Cardiac muscle cell (in vitro differentiated cells and primary cell): ENCODE measurements at regions not wholly inside any gene's neighbourhood (a gene's known extent, or its start where the extent isn't known, plus 50 kb on each side); places are given as distances from the start of the nearest gene placed in this dataset.
"Not testable (repeated sequence)": the region's sequence is repeated elsewhere in the genome, so short reads cannot be mapped to it uniquely, and the experiment has no call there.

ENCODE experiments used
- DNase-seq, 2 donors: peaks; one replicate each; pipeline versions ENCODE4 v3.0.0 to v3.0.0-alpha.2; 2010 to 2017; ENCODE audit warnings: low read depth in 1 of 2, low spot score in 1 of 2
- H3K27ac ChIP-seq: fragments of 200-600 bp; sonication (generic); 2 replicates; pipeline ENCODE4 v1.5.1; 2016
- H3K27me3 ChIP-seq: fragments of 200-600 bp; sonication (generic); 2 replicates; pipeline ENCODE4 v1.6.0; 2016; ENCODE audit warnings: control low read depth
- H3K36me3 ChIP-seq: fragments of 200-600 bp; sonication (generic); 2 replicates; pipeline ENCODE4 v1.5.1; 2016; ENCODE audit warnings: control low read depth
- H3K4me1 ChIP-seq: fragments of 200-600 bp; sonication (generic); 2 replicates; pipeline ENCODE4 v1.8.1; 2017; ENCODE audit warnings: low read depth, mild to moderate bottlenecking, mixed run types
- H3K4me3 ChIP-seq: fragments of 200-600 bp; sonication (generic); 2 replicates; pipeline ENCODE4 v1.5.1; 2016; ENCODE audit warnings: mild to moderate bottlenecking
- H3K9me3 ChIP-seq: fragments of 200-600 bp; sonication (generic); 2 replicates; pipeline ENCODE4 v1.5.1; 2017; ENCODE audit warnings: low read depth, mild to moderate bottlenecking, control low read depth
- TF ChIP-seq, protein P1 (sequence below): IDR thresholded peaks from 2 replicates; pipeline ENCODE4 v1.5.1; 2012; ENCODE audit warnings: low read depth, mild to moderate bottlenecking, low read length

DNA sequence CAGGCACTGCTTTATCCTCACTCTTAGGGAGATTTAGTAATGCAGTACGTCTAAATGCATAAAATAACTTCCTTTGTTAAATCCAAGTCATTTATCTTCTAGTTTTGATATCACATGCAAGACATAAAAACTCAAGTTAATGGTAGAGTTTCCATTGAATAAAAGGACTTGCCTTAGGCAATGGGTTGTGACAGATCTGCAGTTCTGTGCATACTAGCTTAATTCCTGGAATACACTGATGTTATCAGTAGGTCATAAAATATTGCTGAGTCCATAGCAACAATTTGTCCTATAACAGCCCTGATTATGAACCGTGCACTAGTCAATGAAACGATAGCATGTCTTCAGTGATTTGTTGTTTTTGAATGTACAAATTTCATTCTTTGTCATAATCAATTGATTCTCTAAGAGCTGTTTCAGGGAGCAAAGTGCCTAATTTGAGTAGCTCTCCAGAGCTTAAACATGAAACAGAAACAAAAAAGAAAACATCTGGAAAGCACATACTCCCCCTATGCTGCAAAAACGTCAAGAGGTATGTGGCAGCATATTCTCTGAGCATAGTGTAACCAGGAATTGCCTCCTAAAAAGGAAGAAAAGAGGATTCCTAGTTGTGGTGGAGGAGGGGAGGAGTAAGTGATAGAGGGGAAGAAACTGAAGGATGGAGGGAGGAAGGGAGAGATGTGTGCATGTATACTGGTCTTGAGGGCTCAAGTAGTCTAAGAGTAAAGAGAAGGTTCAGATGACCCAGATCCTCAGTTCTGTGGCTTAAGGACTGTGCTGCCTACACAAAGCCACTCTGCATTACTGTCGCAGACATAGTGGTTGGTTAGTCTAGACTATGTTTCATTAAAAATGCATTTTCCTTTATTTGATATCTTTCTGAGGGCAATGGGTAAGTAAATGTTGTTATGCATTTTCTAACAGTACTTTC is 589.2 kb downstream of the PRR16 start:
- Histone ChIP-seq H3K36me3 (no peaks in the 10 kb centered on the region), H3K9me3 (no peaks in the 10 kb centered on the region), H3K4me1 (no peaks in the 10 kb centered on the region), H3K27ac (no peak overlapping the region), H3K27me3 (no peaks in the 10 kb centered on the region), H3K4me3 (no peak overlapping the region)
- no peak for DNase-seq
- TF ChIP-seq, protein P1, sequence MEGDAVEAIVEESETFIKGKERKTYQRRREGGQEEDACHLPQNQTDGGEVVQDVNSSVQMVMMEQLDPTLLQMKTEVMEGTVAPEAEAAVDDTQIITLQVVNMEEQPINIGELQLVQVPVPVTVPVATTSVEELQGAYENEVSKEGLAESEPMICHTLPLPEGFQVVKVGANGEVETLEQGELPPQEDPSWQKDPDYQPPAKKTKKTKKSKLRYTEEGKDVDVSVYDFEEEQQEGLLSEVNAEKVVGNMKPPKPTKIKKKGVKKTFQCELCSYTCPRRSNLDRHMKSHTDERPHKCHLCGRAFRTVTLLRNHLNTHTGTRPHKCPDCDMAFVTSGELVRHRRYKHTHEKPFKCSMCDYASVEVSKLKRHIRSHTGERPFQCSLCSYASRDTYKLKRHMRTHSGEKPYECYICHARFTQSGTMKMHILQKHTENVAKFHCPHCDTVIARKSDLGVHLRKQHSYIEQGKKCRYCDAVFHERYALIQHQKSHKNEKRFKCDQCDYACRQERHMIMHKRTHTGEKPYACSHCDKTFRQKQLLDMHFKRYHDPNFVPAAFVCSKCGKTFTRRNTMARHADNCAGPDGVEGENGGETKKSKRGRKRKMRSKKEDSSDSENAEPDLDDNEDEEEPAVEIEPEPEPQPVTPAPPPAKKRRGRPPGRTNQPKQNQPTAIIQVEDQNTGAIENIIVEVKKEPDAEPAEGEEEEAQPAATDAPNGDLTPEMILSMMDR, result no peak

DNA sequence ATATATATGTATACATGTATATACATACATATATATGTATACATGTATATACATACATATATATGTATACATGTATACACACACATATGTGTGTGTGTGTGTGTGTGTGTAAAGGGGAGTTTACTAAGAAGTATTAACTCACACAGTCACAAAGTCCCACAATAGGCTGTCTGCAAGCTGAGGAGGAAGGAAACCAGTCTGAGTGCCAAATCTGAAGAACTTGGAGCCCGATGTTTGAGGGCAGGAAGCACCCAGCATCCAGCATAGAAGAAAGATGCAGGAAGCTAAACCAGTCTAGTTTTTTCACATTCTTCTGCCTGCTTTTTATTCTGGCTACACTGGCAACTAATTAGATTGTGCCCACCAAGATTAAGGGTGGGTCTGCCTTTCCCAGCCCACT is 591.5 kb downstream of the PRR16 start:
- Histone ChIP-seq H3K27me3 (no peaks in the 10 kb centered on the region), H3K27ac (no peak overlapping the region), H3K9me3 (no peaks in the 10 kb centered on the region), H3K4me3 (no peak overlapping the region), H3K4me1 (no peaks in the 10 kb centered on the region), H3K36me3 (no peaks in the 10 kb centered on the region)
- TF ChIP-seq, protein P1, result no peak
- DNase-seq, result no peak

DNA sequence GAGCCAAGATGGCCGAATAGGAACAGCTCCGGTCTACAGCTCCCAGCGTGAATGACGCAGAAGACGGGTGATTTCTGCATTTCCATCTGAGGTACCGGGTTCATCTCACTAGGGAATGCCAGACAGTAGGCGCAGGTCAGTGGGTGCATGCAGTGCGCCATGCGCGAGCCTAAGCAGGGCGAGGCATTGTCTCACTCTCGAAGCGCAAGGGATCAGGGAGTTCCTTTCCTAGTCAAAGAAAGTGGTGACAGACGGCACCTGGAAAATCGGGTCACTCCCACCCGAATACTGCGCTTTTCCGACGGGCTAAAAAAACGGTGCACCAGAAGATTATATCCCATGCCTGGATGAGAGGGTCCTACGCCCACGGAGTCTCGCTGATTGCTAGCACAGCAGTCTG is 600.1 kb downstream of the PRR16 start:
- not testable (repeated sequence) for H3K36me3 ChIP-seq, H3K27me3 ChIP-seq, DNase-seq, H3K9me3 ChIP-seq, H3K4me1 ChIP-seq, H3K27ac ChIP-seq, H3K4me3 ChIP-seq

DNA sequence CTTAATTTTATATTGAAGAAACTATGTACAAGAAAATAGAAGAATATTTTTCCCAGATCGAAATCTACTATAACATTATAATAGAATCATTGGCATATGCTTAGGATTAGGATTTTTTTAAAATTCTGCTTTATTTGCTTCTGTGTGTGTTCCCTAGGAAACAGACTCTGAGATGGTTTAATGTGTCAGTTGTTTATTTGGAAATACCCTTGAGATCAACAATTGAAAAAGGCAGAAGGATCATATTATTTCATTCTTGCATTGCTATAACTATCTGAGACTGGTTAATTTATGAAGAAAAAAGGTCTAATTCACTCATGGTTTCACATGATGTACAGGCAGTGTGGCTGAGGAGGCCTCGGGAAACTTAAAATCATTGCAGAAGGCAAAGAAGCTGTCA is 622.6 kb downstream of the PRR16 start:
- TF ChIP-seq, protein P1, result no peak
- Histone ChIP-seq H3K4me3 (no peak overlapping the region), H3K27me3 (no peaks in the 10 kb centered on the region), H3K9me3 (no peaks in the 10 kb centered on the region), H3K27ac (no peak overlapping the region), H3K4me1 (no peaks in the 10 kb centered on the region), H3K36me3 (no peaks in the 10 kb centered on the region)
- DNase-seq, result no peak

DNA sequence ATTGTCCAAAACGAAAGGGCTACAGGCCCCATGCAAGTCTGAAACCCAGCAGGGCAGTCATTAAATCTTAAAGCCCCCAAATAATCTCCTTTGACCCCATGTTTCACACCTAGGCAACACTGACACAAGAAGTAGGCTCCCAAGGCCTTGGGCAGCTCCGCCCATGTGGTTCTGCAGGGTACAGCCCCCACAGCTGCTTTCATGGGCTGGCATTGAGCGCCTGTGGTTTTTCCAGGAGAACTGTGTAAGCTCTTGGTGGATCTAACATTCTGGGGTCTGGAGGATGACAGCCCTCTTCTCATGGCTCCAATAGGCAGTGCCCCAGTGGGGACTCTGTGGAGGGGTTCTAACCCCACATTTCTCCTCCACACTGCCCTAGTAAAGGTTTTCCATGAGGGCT is 623.5 kb downstream of the PRR16 start:
- Histone ChIP-seq H3K4me1 (no peaks in the 10 kb centered on the region), H3K36me3 (no peaks in the 10 kb centered on the region), H3K9me3 (no peaks in the 10 kb centered on the region), H3K27me3 (no peaks in the 10 kb centered on the region), H3K27ac (no peak overlapping the region), H3K4me3 (no peak overlapping the region)
- no peak for DNase-seq
- TF ChIP-seq, protein P1, result no peak

DNA sequence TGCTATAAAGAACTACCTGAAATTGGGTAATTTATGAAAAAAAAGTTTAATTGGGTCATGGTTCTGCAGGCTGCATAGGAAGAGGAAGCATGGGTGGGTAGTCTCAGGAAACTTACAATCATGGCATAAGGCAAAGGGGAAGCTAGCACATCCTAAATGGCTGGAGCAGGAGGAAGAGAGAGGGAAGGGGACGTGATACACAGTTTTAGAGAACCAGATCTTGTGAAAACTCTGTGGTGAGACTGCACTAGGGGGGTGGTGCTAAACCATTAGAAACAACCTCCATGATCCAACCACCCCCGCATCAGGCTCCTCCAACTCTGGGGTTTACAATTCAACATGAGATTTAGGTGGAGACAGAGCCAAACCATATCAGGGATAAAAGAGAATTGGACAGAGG is 624.2 kb downstream of the PRR16 start:
- TF ChIP-seq, protein P1, result no peak
- Histone ChIP-seq H3K9me3 (no peaks in the 10 kb centered on the region), H3K27me3 (no peaks in the 10 kb centered on the region), H3K36me3 (no peaks in the 10 kb centered on the region), H3K4me3 (no peak overlapping the region), H3K27ac (no peak overlapping the region), H3K4me1 (no peaks in the 10 kb centered on the region)
- no peak for DNase-seq
